Mesenteric fat pad (tissue), 1 donor: ENCODE measurements at regions not wholly inside any gene's neighbourhood (a gene's known extent, or its start where the extent isn't known, plus 50 kb on each side); places are given as distances from the start of the nearest gene placed in this dataset.
"Not testable (repeated sequence)": the region's sequence is repeated elsewhere in the genome, so short reads cannot be mapped to it uniquely, and the experiment has no call there.

Source experiments
- DNase-seq: peaks from one replicate; pipeline ENCODE4 v3.0.0-alpha.2; 2020; ENCODE audit warnings: low spot score
- donor health status: DM: yes; HTN: yes; CAD: no.

DNA sequence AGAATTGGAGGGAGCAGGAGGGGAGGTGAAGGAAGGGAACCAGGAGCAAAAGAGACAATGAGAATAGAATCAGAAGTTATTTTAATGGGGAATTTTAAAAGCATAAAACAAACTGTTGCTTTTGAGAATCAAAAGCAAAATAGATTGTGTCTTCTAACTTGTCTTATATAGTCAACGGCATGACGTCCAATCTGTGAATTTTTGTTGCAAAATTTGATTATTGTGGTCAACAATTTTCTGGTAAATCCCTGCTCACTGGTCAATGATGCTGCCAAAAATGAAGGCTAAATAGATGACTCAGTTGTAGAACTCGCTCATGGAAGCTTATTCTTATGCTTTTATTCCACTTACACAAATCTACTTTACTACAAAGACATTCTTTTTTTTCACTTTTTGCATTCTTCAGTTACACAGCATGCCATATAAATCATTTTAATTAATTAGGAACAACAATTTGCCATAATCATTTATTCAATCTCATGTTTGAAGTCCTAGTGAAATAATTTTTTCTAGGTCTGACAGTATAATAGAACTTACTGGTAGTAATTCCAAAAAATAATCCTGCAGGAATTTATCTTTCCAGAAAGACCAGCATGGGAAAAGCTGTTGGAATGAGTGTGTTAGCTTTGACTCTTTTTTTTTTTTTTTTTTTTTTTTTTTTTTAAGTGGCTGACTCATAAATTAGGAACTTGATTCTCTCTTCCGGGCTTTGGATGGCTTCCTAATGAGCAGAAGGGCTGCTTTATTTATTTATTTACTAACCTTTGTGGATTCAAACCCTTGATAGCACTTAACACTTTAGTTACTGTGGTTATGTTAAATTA lies 256.9 kb downstream of the SPRY2 start:
- DNase-seq, result no peak

- no peak for DNase-seq
Measured at GRCh38 chr13:80083081-80083852, 257.7 kb downstream of the SPRY2 start.

DNA sequence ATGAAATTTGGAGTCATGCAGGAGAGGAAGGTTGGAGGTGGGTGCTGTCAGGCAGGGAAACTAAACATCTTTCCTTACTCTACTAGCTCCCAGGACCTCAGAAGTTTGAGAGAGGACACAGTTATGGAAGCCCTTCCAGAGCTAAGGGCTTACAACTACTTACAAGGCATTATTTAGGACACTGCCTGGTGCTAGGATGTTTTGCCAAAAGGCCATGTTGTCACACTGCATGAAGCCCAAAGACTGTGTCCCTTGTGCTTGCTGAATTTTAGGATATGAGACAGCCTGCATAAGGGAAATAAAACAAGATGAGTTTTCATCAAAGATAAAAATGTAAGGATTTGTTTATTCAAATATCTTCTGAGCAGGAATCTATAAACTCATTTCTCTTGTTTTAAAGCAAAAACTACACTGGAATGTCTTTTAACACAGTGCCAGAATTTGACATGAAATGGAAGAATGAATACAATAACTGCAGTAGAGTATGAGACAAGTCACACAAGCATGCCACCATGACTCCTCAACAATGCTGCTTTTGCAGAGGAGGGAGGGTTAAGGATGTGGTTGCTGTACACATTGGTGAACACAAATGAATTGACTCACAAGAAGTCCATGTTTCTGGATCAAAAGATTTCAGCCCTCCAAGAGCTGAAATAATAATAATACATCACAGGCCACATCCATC lies 258.4 kb downstream of the SPRY2 start:
- DNase-seq, result no peak

DNA sequence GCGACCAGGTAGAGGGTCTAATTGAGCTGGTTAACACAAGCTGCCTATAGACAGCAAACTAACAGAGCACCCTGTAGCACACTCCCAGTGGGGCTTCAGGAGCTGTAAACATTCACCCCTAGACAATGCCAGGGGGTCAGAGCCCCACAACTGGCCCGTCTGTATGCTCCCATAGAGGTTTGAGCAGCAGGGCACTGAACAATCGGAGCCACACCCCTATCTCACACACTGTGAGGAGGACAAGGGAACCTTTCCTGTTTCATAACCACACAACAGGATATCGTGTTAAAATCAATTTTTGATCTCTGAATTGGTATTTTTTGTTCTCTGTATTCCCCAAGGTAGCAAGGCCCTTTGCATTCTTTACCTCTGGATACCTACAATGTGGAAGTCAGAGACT lies 266.1 kb downstream of the SPRY2 start:
- DNase-seq, result no peak

GRCh38 chr13:80074143-80074752 lies 266.7 kb downstream of the SPRY2 start:
- DNase-seq, result no peak

DNA sequence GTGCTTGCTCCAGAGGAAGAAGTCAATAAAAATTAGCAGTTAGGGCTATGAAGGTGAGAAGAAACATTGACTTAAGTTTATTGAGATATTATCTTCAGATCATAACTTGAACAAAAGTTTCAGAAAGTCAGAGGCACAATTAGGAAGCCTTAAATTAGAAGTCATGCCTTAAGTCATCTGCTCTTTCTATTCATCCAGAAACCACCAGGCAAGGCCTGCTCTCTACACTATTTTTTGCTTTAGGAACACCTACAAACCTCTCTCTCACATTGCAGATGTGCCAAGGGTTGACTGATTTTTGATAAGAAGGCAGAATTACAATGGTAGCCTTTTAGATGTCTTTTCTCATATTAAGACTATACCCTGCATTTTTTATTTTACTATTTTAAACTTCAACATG lies 268.7 kb downstream of the SPRY2 start:
- no peak for DNase-seq

DNA sequence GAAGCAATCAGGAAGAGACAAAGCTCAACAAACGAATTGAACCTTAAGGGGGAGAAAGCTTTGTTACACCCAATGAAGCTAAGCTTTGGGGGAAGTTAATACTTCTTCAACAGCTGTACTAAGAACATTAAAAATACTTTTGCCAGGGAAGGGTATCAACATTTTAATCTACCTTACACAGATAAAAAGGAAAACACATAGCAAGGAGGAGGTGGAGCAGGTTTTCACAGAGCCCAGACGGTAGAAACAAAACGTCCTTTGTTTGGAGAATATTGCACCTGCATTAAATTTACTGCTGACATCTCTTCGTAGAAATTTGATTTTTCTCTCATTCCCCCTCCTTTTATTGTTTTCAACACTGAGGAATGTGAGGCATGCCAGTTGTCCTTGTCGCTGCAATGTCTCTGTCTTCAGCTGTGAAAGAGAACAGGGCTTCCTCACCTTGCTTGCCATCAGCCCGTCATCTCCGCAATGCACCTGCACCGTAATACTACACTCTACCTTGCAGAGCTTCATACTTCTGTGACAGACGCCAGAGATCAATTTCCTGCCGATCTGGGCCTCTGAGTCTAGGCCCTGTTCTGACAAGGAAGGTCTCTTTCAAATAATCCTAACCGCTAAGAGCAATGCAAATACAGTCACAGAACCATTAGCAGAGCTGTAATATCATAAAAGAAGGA lies 270.8 kb downstream of the SPRY2 start:
- no peak for DNase-seq

DNA sequence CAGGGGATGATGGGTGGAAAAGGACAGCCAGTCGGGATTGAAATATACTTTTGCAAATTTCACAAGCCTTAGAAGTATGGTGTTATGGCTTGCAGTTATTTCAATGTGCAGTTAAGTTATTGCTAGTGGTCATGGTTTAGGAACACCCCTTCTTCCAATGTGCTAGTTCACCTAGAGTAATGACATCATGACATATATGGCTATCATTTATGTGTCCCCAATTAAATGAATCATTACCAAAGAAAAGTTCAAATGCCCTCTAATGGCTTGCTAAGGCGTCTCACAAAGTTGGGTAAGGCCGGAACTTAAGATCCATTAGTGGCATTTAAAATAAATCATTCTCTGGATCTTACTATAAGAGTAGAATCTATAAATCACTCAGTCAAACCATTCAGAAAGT lies 271.6 kb downstream of the SPRY2 start:
- DNase-seq, result no peak

- no peak for DNase-seq
Measured at GRCh38 chr13:80065996-80066395, 274.9 kb downstream of the SPRY2 start.

GRCh38 chr13:80062416-80062815 lies 278.5 kb downstream of the SPRY2 start:
- not testable (repeated sequence) for DNase-seq

- DNase-seq, result no peak
Measured at GRCh38 chr13:80059789-80060188, 281.1 kb downstream of the SPRY2 start.

DNA sequence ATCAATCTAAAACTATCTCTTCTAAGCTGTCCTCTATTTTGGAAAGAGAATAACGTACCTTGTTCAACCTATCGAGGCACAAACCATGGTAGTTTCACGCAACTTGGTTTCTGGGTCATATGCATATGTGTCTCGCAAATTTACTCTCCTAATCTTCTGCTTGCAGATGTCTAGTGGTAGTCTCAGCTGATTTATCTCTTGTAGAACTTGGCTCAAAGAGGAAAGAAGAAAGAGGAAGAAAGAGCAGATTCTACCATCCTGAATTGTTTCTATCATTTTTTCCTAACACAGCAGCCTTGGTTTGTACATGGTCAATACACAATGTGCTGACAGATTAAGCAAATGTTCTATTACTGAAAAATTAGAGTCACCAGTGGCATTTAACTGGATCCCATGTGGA lies 282.3 kb downstream of the SPRY2 start:
- DNase-seq, result no peak

DNA sequence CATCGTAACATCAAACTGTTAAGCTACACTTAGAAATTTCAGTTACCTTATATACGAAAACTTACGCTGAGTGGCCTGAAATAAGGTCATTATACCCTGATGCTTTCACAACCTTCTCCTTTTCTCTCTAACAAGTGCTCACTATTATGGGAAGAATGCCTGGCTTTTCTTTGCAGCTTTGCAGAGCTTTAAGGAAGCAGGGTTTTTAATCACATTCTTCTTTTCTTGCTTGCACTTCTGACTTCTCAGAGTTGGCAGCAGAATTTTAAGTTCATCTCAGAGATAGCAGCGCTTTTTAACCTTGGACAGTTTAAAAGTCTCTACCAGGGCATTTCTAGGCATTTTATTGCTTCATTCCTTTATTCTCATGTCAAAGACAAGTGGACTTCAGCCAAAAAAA lies 285.1 kb downstream of the SPRY2 start:
- no peak for DNase-seq

- DNase-seq, result no peak
Measured at GRCh38 chr13:80054806-80055205, 286.1 kb downstream of the SPRY2 start.

- no peak for DNase-seq
Measured at GRCh38 chr13:80052286-80052685, 288.6 kb downstream of the SPRY2 start.

DNA sequence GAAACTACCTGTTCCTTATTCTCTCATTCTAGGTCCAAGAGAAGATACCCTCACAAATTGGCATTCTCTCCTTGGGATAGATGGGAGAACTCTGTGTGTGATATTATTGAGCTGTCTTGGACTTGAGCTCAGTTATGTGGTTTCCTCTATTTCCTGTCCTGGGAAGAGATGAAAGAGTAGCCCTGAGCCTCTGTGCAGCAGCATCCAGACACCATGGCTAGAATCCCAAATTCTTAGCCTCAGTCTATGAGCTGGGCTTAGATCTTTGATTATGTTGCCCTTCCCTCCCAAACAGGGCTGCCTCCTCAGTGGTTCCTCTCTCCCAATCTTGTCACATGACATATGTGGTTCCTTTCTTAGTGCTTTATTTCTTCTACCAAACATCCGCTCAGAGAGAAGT lies 290.7 kb downstream of the SPRY2 start:
- no peak for DNase-seq

- DNase-seq, result peak; percentile 91
Measured at GRCh38 chr13:80048802-80049201, 292.1 kb downstream of the SPRY2 start.

DNA sequence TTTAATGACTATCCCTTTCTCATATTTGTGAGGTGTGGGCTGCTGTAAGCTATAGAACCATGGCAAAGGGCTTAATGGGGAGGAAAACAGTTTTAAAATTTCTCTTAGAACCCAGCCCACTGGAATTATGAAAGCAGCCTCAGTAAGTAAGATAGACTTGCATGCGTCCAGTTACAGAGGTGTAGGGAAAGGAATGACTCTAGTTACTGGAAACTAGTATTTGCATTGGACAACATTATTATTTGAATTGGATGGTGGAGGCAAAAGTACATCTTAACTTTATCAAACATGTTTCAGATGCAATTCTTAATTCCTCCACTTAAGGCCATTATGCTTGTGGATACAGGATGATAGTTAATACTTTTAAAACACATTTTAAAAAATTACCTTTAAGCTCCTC lies 292.9 kb downstream of the SPRY2 start:
- no peak for DNase-seq

GRCh38 chr13:80047406-80047805 lies 293.5 kb downstream of the SPRY2 start:
- DNase-seq, result no peak

- DNase-seq, result no peak
Measured at GRCh38 chr13:80040981-80041317, 300.0 kb downstream of the SPRY2 start.
